IMR-90 (cell line): ENCODE measurements at regions not wholly inside any gene's neighbourhood (a gene's known extent, or its start where the extent isn't known, plus 50 kb on each side); places are given as distances from the start of the nearest gene placed in this dataset.

Source experiments
- ATAC-seq: fragments of 200-7000 bp; cut with Tn5 transposase; 2 replicates; pipeline ENCODE4 v1.9.1; 2020; ENCODE audit warnings: low read depth, mild to moderate bottlenecking, moderate library complexity
- BruUV-seq: library from RNA; stranded (reverse); fragments of 400-500 nt; replicated peaks from 2 replicates; lab custom pipeline; 2021; lab: Mats Ljungman, UMichigan
- CTCF ChIA-PET: fragments of 300-600 bp; formaldehyde crosslinking; extraction: SDS; loops from one replicate; lab custom pipeline; 2021; ENCODE audit warnings: antibody characterized with exemption; lab: Yijun Ruan, JAX
- POLR2A ChIA-PET: fragments of 300-600 bp; sonication (Branson Sonifier 250); formaldehyde crosslinking; loops from one replicate; lab custom pipeline; 2022; ENCODE audit warnings: antibody characterized with exemption; ENCODE audit not compliant: unreplicated experiment; lab: Charles Lee
- DNase-seq: peaks from one replicate; pipeline ENCODE4 v3.0.0; 2013
- H2AFZ ChIP-seq: replicated peaks from 2 replicates; pipeline ENCODE3; 2013; ENCODE audit warnings: low read length, mild to moderate bottlenecking; ENCODE audit not compliant: poor library complexity
- H2AK5ac ChIP-seq: 2 replicates; pipeline ENCODE4 v1.6.1; 2013; ENCODE audit warnings: low read depth, low read length, inconsistent platforms
- H2AK9ac ChIP-seq: replicated peaks from 2 replicates; pipeline ENCODE3; 2013; ENCODE audit warnings: mild to moderate bottlenecking, low read depth, low read length, moderate library complexity; ENCODE audit not compliant: poor library complexity
- H2BK120ac ChIP-seq: 2 replicates; pipeline ENCODE4 v1.6.1; 2013; ENCODE audit warnings: low read depth, low read length, inconsistent platforms
- H2BK15ac ChIP-seq: 3 replicates; pipeline ENCODE4 v1.6.1; 2013; ENCODE audit warnings: low read depth, low read length, inconsistent platforms
- H2BK20ac ChIP-seq: 2 replicates; pipeline ENCODE4 v1.6.1; 2013; ENCODE audit warnings: low read depth, mild to moderate bottlenecking, inconsistent platforms, low read length, moderate library complexity
- H2BK5ac ChIP-seq: 2 replicates; pipeline ENCODE4 v1.6.1; 2013; ENCODE audit warnings: mild to moderate bottlenecking, low read depth, low read length, inconsistent platforms; ENCODE audit not compliant: poor library complexity, severe bottlenecking
- H3K14ac ChIP-seq: replicated peaks from 2 replicates; pipeline ENCODE4 v1.6.1; 2013; ENCODE audit warnings: low read depth, low read length, inconsistent platforms
- H3K18ac ChIP-seq: 2 replicates; pipeline ENCODE4 v1.6.1; 2013; ENCODE audit warnings: low read depth, low read length, control low read depth
- H3K23ac ChIP-seq: 2 replicates; pipeline ENCODE4 v1.6.1; 2013; ENCODE audit warnings: low read depth, low read length, inconsistent platforms
- H3K27ac ChIP-seq: 2 replicates; pipeline ENCODE4 v1.5.1; 2013; ENCODE audit warnings: mild to moderate bottlenecking, control low read depth, low read length; ENCODE audit not compliant: insufficient read depth
- H3K27me3 ChIP-seq: 2 replicates; pipeline ENCODE4 v1.6.1; 2013; ENCODE audit warnings: low read length; ENCODE audit not compliant: control insufficient read depth, insufficient read depth
- H3K36me3 ChIP-seq: 2 replicates; pipeline ENCODE4 v1.6.1; 2013; ENCODE audit warnings: low read length, mixed read lengths; ENCODE audit not compliant: control insufficient read depth, insufficient read depth
- H3K4ac ChIP-seq: 2 replicates; pipeline ENCODE4 v1.6.1; 2013; ENCODE audit warnings: low read depth, low read length, inconsistent platforms
- H3K4me1 ChIP-seq: 2 replicates; pipeline ENCODE4 v1.6.1; 2013; ENCODE audit warnings: low read length, mixed read lengths; ENCODE audit not compliant: control insufficient read depth, insufficient read depth
- H3K4me2 ChIP-seq: 2 replicates; pipeline ENCODE4 v1.6.1; 2013; ENCODE audit warnings: low read depth, mild to moderate bottlenecking, control low read depth, low read length, moderate library complexity
- H3K4me3 ChIP-seq: 2 replicates; pipeline ENCODE4 v1.5.1; 2013; ENCODE audit warnings: low read depth, mild to moderate bottlenecking, control low read depth, low read length, moderate library complexity; ENCODE audit not compliant: insufficient read depth
- H3K56ac ChIP-seq: 2 replicates; pipeline ENCODE4 v1.6.1; 2013; ENCODE audit warnings: low read length, inconsistent platforms; ENCODE audit not compliant: insufficient read depth; ENCODE audit errors: extremely low read depth
- H3K79me1 ChIP-seq, 2 experiments: 2 replicates each; pipeline ENCODE4 v1.6.1; 2013; ENCODE audit warnings: low read length in 2 of 2, inconsistent platforms in 1 of 2, low read depth in 1 of 2
- H3K9ac ChIP-seq: 2 replicates; pipeline ENCODE4 v1.6.1; 2013; ENCODE audit warnings: low read depth, low read length, control low read depth
- H3K9me1 ChIP-seq: 2 replicates; pipeline ENCODE4 v1.6.1; 2013; ENCODE audit warnings: low read length, inconsistent platforms; ENCODE audit not compliant: insufficient read depth
- H3K9me3 ChIP-seq: 2 replicates; pipeline ENCODE4 v1.6.1; 2013; ENCODE audit warnings: low read length; ENCODE audit not compliant: control insufficient read depth, insufficient read depth
- H4K20me1 ChIP-seq: 2 replicates; pipeline ENCODE4 v1.6.1; 2013; ENCODE audit warnings: low read length, inconsistent platforms; ENCODE audit not compliant: insufficient read depth
- H4K5ac ChIP-seq: 2 replicates; pipeline ENCODE4 v1.6.1; 2013; ENCODE audit warnings: mild to moderate bottlenecking, low read depth, low read length, control low read depth
- H4K8ac ChIP-seq, 2 experiments: 2 replicates each; pipeline ENCODE4 v1.6.1; 2013; ENCODE audit warnings: low read depth in 2 of 2, low read length in 2 of 2, control low read depth in 1 of 2, inconsistent platforms in 1 of 2
- H4K91ac ChIP-seq: 2 replicates; pipeline ENCODE4 v1.6.1; 2013; ENCODE audit warnings: low read depth, low read length, inconsistent platforms; ENCODE audit not compliant: insufficient read depth
- BHLHE40 ChIP-seq: fragments of 150-350 bp; IDR thresholded peaks from 2 replicates; pipeline ENCODE4 v1.6.1; 2016; ENCODE audit warnings: mild to moderate bottlenecking, low read depth, low read length
- MAZ ChIP-seq: IDR thresholded peaks from 2 replicates; pipeline ENCODE4 v1.6.1; 2012; ENCODE audit warnings: low read depth, mild to moderate bottlenecking, low read length, improper control_type of control experiment, moderate library complexity, borderline replicate concordance
- WGBS, 2 experiments: methylation state at CpG; one replicate each; pipeline versions ENCODE4 v1.1.5 to v1.1.7; 2013; ENCODE audit warnings: missing lambda C conversion rate in 2 of 2; ENCODE audit not compliant: insufficient read length in 1 of 2; ENCODE audit errors: extremely low coverage in 2 of 2; 5-methylcytosine and 5-hydroxymethylcytosine counted together
- dilution Hi-C: fragments of 300-500 bp; cut with HindIII; formaldehyde crosslinking; loops from one replicate; pipeline ENCODE4 v1.14.3; 2018; ENCODE audit warnings: low sequenced_read_pairs; ENCODE audit not compliant: unreplicated experiment
- in situ Hi-C: fragments of 300-500 bp; cut with MboI; formaldehyde crosslinking; loops from 3 replicates; pipeline ENCODE4 v1.14.3; 2019; ENCODE audit warnings: low sequenced_read_pairs, inconsistent platforms, mixed read lengths
- intact Hi-C: fragments of 100-400 bp; cut with micrococcal nuclease; formaldehyde crosslinking; loops from 2 replicates; pipeline ENCODE4 v1.10.0; 2022
- TF ChIP-seq, protein P1 (sequence below): conservative IDR thresholded peaks from 2 replicates; pipeline ENCODE4 v1.5.1; 2012; ENCODE audit warnings: mild to moderate bottlenecking, low read depth, low read length, improper control_type of control experiment

DNA sequence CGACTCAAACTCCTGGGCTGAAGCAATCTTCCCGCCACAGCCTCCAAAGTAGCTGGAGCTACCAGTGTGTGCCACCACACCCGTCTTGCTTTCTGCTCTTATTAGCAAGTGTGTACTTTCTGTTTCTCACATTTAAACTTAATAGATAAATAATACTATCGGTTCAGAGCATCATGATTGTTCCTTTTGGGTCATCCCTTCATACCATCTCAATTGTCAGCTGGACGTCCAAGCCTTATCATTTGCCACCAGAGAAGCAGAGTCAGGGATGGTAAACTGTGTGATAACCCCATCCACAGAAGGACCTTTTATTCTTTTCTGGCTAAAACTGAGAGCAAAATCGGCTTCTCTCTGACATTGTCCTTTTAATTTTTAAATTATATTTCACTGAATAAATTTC, 279.8 kb upstream of the GOT2 start:
- Histone ChIP-seq H3K4me3 (no peak overlapping the region), H2BK5ac (no peak overlapping the region), H2BK15ac (no peak overlapping the region), H3K56ac (no peak overlapping the region), H3K27me3 (no peaks in the 10 kb centered on the region), H3K9me3 (no peaks in the 10 kb centered on the region), H3K9ac (no peak overlapping the region), H3K18ac (no peak overlapping the region), H2AK5ac (no peak overlapping the region), H3K79me1 (no peaks in the 10 kb centered on the region), H3K4ac (no peak overlapping the region), H2AFZ (no peak overlapping the region), H4K20me1 (no peaks in the 10 kb centered on the region), H3K27ac (no peak overlapping the region), H2BK20ac (no peak overlapping the region), H2BK120ac (no peak overlapping the region), H3K14ac (no peak overlapping the region), H4K8ac (no peak overlapping the region), H3K23ac (no peak overlapping the region), H4K91ac (no peak overlapping the region), H2AK9ac (no peak overlapping the region), H3K36me3 (no peaks in the 10 kb centered on the region), H3K4me2 (no peak overlapping the region), H3K9me1 (no peaks in the 10 kb centered on the region), H3K4me1 (no peaks in the 10 kb centered on the region), H4K5ac (no peak overlapping the region)
- no CpG with 5 or more reads among the region's 6 CpGs for WGBS, 2 experiments
- TF ChIP-seq MAZ (no peak), BHLHE40 (no peak)
- TF ChIP-seq, protein P1, sequence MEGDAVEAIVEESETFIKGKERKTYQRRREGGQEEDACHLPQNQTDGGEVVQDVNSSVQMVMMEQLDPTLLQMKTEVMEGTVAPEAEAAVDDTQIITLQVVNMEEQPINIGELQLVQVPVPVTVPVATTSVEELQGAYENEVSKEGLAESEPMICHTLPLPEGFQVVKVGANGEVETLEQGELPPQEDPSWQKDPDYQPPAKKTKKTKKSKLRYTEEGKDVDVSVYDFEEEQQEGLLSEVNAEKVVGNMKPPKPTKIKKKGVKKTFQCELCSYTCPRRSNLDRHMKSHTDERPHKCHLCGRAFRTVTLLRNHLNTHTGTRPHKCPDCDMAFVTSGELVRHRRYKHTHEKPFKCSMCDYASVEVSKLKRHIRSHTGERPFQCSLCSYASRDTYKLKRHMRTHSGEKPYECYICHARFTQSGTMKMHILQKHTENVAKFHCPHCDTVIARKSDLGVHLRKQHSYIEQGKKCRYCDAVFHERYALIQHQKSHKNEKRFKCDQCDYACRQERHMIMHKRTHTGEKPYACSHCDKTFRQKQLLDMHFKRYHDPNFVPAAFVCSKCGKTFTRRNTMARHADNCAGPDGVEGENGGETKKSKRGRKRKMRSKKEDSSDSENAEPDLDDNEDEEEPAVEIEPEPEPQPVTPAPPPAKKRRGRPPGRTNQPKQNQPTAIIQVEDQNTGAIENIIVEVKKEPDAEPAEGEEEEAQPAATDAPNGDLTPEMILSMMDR = no peak
- DNase-seq (no peak), ATAC-seq (no peak)
- in situ Hi-C loops = no loop called here
- BruUV-seq = no TSS peak
- dilution Hi-C loops = no loop called here
- intact Hi-C loops = no loop called here
- CTCF ChIA-PET = no interaction called here
- POLR2A ChIA-PET = no interaction called here
